Testis (tissue), 2 donors: ENCODE measurements at regions not wholly inside any gene's neighbourhood (a gene's known extent, or its start where the extent isn't known, plus 50 kb on each side); places are given as distances from the start of the nearest gene placed in this dataset.

ENCODE experiments used
- DNase-seq: peaks from one replicate; pipeline ENCODE4 v3.0.0-alpha.2; 2019
- H3K27ac ChIP-seq, 2 donors: fragments of 200-600 bp; sonication (generic); one replicate each; pipeline ENCODE4 v1.5.1; 2019
- H3K27me3 ChIP-seq: fragments of 200-600 bp; sonication (generic); one replicate; pipeline ENCODE4 v1.5.1; 2019
- H3K36me3 ChIP-seq: fragments of 200-600 bp; sonication (generic); one replicate; pipeline ENCODE4 v1.5.1; 2017; ENCODE audit warnings: low read depth; ENCODE audit errors: missing control alignments
- H3K4me1 ChIP-seq: fragments of 200-600 bp; sonication (generic); one replicate; pipeline ENCODE4 v1.5.1; 2019
- H3K4me3 ChIP-seq, 2 donors: fragments of 200-600 bp; sonication (generic); one replicate each; pipeline ENCODE4 v1.5.1; 2017 to 2019
- H3K9me3 ChIP-seq: fragments of 200-600 bp; sonication (generic); one replicate; pipeline ENCODE4 v1.5.1; 2017
- POLR2A ChIP-seq: fragments of 450-650 bp; IDR thresholded peaks from one replicate; pipeline ENCODE4 v1.6.1; 2017; ENCODE audit warnings: antibody characterized with exemption, mild to moderate bottlenecking, moderate library complexity
- WGBS, 2 donors: methylation state at CpG; one replicate each; pipeline ENCODE4 v1.1.5; 2018; 5-methylcytosine and 5-hydroxymethylcytosine counted together
- intact Hi-C: fragments of 100-400 bp; cut with DNase I; formaldehyde crosslinking; loops from one replicate; pipeline ENCODE4 v1.15.1; 2023; ENCODE audit warnings: low total_unique reads
- TF ChIP-seq, protein P1 (sequence below), 3 experiments: fragments of 450-650 bp in 2 of 3; fragments of 200-600 bp in 1 of 3; sonication (generic) in 1 of 3; IDR thresholded peaks; one replicate each; pipeline ENCODE4 v1.5.1; 2016 to 2019; ENCODE audit warnings: antibody characterized with exemption in 3 of 3, mild to moderate bottlenecking in 2 of 3, moderate library complexity in 1 of 3

DNA sequence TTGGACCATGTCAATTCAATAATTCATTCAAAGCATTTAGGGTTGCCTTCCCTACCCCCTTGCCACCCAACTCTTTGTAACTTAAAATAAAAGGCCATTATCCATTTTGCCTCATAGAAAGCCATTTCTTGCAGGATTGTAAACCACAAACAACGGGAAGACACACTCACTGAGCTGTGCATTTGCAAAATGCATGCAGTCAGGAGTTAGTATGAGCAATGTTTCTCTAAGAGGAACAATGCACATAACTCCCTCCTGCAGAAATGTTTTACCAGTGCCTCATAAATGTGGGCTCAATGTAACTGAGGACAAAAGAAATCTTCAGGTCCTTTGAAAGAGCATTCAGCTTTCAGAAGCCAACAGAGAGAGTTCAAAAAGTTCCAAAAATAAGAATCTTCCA is 98.5 kb upstream of the ABCA1 start:
- H3K27me3 ChIP-seq = no peaks in the 10 kb centered on the region
- intact Hi-C loops = no loop called here
- DNase-seq = no peak
- no peak overlapping the region for H3K4me3 ChIP-seq
- WGBS, 2 donors = 71 to 73% methylated on average over 1 of the region's 1 CpG
- H3K27ac ChIP-seq = no peak overlapping the region
- TF ChIP-seq, protein P1, sequence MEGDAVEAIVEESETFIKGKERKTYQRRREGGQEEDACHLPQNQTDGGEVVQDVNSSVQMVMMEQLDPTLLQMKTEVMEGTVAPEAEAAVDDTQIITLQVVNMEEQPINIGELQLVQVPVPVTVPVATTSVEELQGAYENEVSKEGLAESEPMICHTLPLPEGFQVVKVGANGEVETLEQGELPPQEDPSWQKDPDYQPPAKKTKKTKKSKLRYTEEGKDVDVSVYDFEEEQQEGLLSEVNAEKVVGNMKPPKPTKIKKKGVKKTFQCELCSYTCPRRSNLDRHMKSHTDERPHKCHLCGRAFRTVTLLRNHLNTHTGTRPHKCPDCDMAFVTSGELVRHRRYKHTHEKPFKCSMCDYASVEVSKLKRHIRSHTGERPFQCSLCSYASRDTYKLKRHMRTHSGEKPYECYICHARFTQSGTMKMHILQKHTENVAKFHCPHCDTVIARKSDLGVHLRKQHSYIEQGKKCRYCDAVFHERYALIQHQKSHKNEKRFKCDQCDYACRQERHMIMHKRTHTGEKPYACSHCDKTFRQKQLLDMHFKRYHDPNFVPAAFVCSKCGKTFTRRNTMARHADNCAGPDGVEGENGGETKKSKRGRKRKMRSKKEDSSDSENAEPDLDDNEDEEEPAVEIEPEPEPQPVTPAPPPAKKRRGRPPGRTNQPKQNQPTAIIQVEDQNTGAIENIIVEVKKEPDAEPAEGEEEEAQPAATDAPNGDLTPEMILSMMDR (IDR thresholded peaks at IDR 0.05) = no peak
- no peak for TF ChIP-seq POLR2A
- no peaks in the 10 kb centered on the region for H3K9me3 ChIP-seq
- H3K4me1 ChIP-seq = no peaks in the 10 kb centered on the region
- no peaks in the 10 kb centered on the region for H3K36me3 ChIP-seq

DNA sequence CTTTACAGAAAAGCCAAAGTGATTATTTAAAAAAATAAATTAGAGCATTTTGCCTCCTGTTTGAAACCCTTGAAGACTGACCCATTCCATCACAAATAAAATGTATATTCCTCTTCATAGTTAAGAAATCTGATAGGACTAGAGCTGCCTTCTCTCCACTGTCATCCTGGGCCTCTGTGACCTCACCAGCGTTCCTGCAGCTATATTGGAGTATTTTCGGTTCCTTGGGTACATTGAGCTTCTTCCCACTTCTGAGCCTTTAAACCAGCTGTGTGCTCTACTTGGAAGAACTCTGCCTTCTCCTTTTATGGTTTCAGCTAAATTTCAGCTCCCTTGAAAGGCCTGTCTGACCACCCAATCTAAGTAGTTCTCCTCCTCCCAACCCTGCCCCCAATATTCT is 99.1 kb upstream of the ABCA1 start:
- H3K36me3 ChIP-seq = no peaks in the 10 kb centered on the region
- peak; percentile 18 for DNase-seq
- 42 to 60% methylated on average over 2 of the region's 2 CpGs for WGBS, 2 donors
- intact Hi-C loops = no loop called here
- TF ChIP-seq, protein P1 (IDR thresholded peaks at IDR 0.05) = no peak
- no peak for TF ChIP-seq POLR2A
- H3K9me3 ChIP-seq = no peaks in the 10 kb centered on the region
- H3K27me3 ChIP-seq = no peaks in the 10 kb centered on the region
- H3K27ac ChIP-seq = no peak overlapping the region
- no peak overlapping the region for H3K4me3 ChIP-seq
- no peaks in the 10 kb centered on the region for H3K4me1 ChIP-seq

DNA sequence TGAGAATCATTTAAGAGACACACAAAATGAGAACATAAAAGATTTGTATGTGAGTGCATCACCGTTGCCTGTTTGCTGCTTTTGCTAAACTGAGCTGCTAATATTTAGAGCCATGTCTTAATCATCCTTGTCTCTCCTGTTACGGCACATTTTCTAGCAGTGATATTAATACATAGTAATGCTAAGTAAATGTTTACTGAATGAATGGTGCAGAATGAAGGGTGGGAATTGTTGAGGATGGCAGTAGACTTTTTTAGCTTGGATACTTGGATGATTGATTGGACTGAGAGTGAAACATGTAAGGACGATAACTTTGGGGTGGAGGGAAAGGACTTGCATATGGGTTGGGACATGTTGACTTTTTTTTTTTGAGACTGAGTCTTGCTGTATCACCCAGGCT is 102.3 kb upstream of the ABCA1 start:
- 93 to 94% methylated on average over 3 of the region's 3 CpGs for WGBS, 2 donors
- no peak overlapping the region for H3K27ac ChIP-seq
- H3K36me3 ChIP-seq = no peaks in the 10 kb centered on the region
- H3K9me3 ChIP-seq = no peaks in the 10 kb centered on the region
- no peaks in the 10 kb centered on the region for H3K4me1 ChIP-seq
- TF ChIP-seq, protein P1 (IDR thresholded peaks at IDR 0.05) = no peak
- no peak for TF ChIP-seq POLR2A
- intact Hi-C loops = no loop called here
- DNase-seq = no peak
- no peak overlapping the region for H3K4me3 ChIP-seq
- H3K27me3 ChIP-seq = no peaks in the 10 kb centered on the region

DNA sequence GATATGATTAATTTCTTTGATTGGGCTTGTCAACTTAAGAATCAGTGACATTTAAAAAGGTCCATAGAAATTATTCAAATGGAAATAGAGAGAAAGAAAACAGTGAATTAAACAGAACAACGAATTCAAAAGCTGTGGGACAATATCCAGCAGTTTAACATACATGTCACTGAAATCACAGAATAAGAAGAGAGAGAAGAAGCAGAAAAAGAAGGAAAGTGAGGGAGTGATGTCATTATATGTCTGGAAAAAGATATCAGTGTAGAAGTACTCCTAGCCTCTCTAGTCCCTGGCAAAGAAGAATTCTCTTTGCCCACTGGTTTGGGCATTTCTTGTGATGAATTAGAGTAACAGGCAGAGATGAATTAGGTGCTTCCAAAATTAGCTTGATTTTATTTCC is 109.2 kb upstream of the ABCA1 start:
- intact Hi-C loops = no loop called here
- WGBS, 2 donors = 84 to 96% methylated on average over 1 of the region's 1 CpG

DNA sequence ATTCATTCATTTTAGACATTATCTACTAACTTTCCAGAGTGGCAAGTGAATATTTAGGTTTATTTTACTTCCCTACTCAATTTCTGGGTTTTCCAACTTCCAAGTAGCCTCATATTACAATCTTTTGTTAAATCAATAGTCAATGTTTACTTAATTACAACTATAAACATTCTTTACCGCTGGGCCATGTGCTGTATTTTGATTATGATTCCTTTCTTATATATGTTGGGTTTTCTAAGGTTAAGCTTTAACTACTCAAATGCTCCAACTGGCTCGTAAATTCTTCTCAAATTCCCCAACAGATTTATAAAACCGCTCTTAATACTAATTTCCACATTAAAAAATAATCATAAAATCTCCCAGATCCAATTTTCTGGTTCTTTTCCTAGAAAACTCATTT is 110.1 kb upstream of the ABCA1 start:
- H3K27ac ChIP-seq = no peak overlapping the region
- WGBS, 2 donors = 64% methylated on average over 3 of the region's 3 CpGs
- intact Hi-C loops = no loop called here
- no peak for DNase-seq
- no peaks in the 10 kb centered on the region for H3K36me3 ChIP-seq
- TF ChIP-seq, protein P1 (IDR thresholded peaks at IDR 0.05) = no peak
- no peak for TF ChIP-seq POLR2A
- H3K4me3 ChIP-seq = no peak overlapping the region
- H3K9me3 ChIP-seq = no peaks in the 10 kb centered on the region
- no peaks in the 10 kb centered on the region for H3K4me1 ChIP-seq
- no peaks in the 10 kb centered on the region for H3K27me3 ChIP-seq

More for the DNA sequence above, 109.2 kb upstream of the ABCA1 start:
- no peaks in the 10 kb centered on the region for H3K27me3 ChIP-seq
- H3K4me3 ChIP-seq = no peak overlapping the region
- H3K36me3 ChIP-seq = no peaks in the 10 kb centered on the region
- no peak for TF ChIP-seq POLR2A
- TF ChIP-seq, protein P1 (IDR thresholded peaks at IDR 0.05) = no peak
- DNase-seq = no peak
- no peaks in the 10 kb centered on the region for H3K9me3 ChIP-seq
- H3K27ac ChIP-seq = no peak overlapping the region
- no peaks in the 10 kb centered on the region for H3K4me1 ChIP-seq
